ENCODE measurements at regions not wholly inside any gene's neighbourhood (a gene's known extent, or its start where the extent isn't known, plus 50 kb on each side); places are given as distances from the start of the nearest gene placed in this dataset.

DNA sequence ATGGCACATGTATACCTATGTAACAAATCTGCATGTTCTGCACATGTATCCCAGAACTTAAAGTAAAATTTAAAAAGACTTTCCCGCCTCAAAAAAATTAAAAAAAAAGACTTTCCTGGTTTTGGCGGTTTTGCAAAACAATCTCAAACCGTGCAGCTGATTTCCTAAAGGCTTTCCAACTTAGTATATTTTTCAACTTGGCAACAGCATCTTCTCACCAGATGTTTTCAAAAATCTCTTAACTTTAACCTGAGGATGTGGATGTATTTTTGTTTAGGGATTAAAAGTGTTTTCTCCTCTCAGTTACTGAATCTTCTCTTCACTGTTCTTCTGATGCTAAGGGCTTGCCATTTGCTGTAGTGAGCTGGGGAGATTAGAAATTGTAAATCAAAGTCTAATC is 96.5 kb upstream of the PLPP4 start:
- DNase-seq (ENCODE audit: low read depth) = no peak
- no peak overlapping the region for H3K4me3 ChIP-seq (ENCODE audit: low read depth, low read length)
- TF ChIP-seq CTCF (conservative IDR thresholded peaks at IDR 0.05; ENCODE audit: low read depth, low read length) = no peak

- H3K4me3 ChIP-seq (ENCODE audit: low read depth, low read length) = no peak overlapping the region
- DNase-seq (ENCODE audit: low read depth) = peak; percentile 51
- TF ChIP-seq CTCF (conservative IDR thresholded peaks at IDR 0.05; ENCODE audit: low read depth, low read length) = no peak
Observed at GRCh38 chr10:120365872-120366271, 91.2 kb upstream of the PLPP4 start.

DNA sequence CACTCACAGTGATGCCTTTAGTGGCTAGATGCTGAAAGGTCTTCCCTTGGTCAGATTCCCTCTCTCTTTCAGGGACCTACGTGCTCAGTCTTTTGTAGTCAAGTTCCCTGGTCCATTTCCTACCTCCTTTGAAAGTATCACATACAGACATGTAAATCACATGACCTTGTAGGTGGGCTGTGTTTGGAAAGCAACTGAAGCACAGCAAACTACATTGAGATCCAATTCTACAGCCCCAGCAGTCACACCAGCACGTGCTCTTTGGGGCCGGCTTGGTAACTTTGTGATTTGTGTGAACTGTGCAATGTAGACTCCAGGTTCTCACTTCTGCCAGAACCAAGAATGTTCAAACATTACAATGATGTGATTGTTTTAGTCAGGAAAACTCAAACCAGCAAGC is 89.7 kb upstream of the PLPP4 start:
- no peak for DNase-seq (ENCODE audit: low read depth)
- TF ChIP-seq CTCF (conservative IDR thresholded peaks at IDR 0.05; ENCODE audit: low read depth, low read length) = no peak
- H3K4me3 ChIP-seq (ENCODE audit: low read depth, low read length) = no peak overlapping the region

GRCh38 chr10:120368338-120368737 is 88.7 kb upstream of the PLPP4 start:
- H3K4me3 ChIP-seq (ENCODE audit: low read depth, low read length) = no peak overlapping the region
- DNase-seq (ENCODE audit: low read depth) = no peak
- TF ChIP-seq CTCF (conservative IDR thresholded peaks at IDR 0.05; ENCODE audit: low read depth, low read length) = no peak

GRCh38 chr10:120368927-120369326 is 88.1 kb upstream of the PLPP4 start:
- TF ChIP-seq CTCF (conservative IDR thresholded peaks at IDR 0.05; ENCODE audit: low read depth, low read length) = no peak
- DNase-seq (ENCODE audit: low read depth) = no peak
- H3K4me3 ChIP-seq (ENCODE audit: low read depth, low read length) = no peak overlapping the region

GRCh38 chr10:120369856-120370276 is 87.2 kb upstream of the PLPP4 start:
- no peak for TF ChIP-seq CTCF (conservative IDR thresholded peaks at IDR 0.05; ENCODE audit: low read depth, low read length)
- no peak for DNase-seq (ENCODE audit: low read depth)
- no peak overlapping the region for H3K4me3 ChIP-seq (ENCODE audit: low read depth, low read length)

- no peak for TF ChIP-seq CTCF (conservative IDR thresholded peaks at IDR 0.05; ENCODE audit: low read depth, low read length)
- no peak overlapping the region for H3K4me3 ChIP-seq (ENCODE audit: low read depth, low read length)
- no peak for DNase-seq (ENCODE audit: low read depth)
Observed at GRCh38 chr10:120371856-120372255, 85.2 kb upstream of the PLPP4 start.

All from choroid plexus epithelial cell (primary cell).